Urinary bladder (tissue), 3 donors: ENCODE measurements at regions not wholly inside any gene's neighbourhood (a gene's known extent, or its start where the extent isn't known, plus 50 kb on each side); places are given as distances from the start of the nearest gene placed in this dataset.
A peak's percentile ranks its signal among the peaks of the same experiment; 100 is the strongest.

Experiments
- DNase-seq: peaks from one replicate; pipeline ENCODE4 v3.0.0-alpha.2; 2015; ENCODE audit errors: extremely low spot score
- H3K27ac ChIP-seq: one replicate; pipeline ENCODE4 v1.5.1; 2013; ENCODE audit warnings: low read depth, mild to moderate bottlenecking, moderate library complexity
- H3K36me3 ChIP-seq: one replicate; pipeline ENCODE4 v1.6.1; 2013; ENCODE audit warnings: mild to moderate bottlenecking, moderate library complexity; ENCODE audit not compliant: insufficient read depth
- H3K4me1 ChIP-seq: one replicate; pipeline ENCODE4 v1.6.1; 2013; ENCODE audit warnings: mild to moderate bottlenecking, moderate library complexity; ENCODE audit not compliant: insufficient read depth
- H3K4me3 ChIP-seq: one replicate; pipeline ENCODE4 v1.5.1; 2013; ENCODE audit warnings: low read depth, low read length
- WGBS: extraction: QIAGEN DNeasy Blood & Tissue Kit; methylation state at CpG from one replicate; pipeline ENCODE4 v1.1.7; 2013; 5-methylcytosine and 5-hydroxymethylcytosine counted together
- donor health status: healthy with polysubstance abuse.
- donor health status: healthy.

DNA sequence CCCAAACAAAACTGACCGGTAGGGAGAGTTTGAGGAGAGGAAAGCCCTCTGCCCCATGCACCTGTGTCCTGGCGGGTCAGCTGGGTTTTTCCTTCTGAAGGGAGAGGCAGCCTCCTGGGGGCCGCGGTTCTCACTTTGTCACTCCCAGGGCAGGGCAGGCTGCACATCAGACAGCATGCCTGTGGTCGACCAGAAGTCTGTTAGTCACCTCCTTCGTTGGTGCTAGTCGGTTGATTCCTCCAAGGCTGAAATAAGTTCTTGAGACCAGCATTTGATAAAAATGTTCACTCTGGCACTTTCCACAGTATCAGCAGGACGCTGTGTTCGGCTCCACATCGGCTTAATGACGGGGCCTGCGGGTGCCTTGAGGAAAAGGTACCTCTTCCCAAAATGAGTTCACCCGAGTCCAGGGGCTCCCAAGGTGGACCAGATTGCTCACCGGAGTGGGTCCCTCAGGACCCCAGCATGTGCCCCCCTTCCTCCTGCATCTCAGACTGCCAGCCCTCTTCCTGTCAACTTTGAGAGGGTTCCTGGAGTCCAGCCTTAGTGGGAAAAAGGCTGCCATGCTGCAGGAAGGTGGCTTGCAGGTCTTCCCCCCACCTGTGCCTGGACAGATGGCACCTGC lies 373.7 kb upstream of the B3GAT1 start:
- no peaks in the 10 kb centered on the region for H3K4me1 ChIP-seq
- H3K27ac ChIP-seq = no peak overlapping the region
- H3K36me3 ChIP-seq = no peaks in the 10 kb centered on the region
- DNase-seq = no peak
- no peak overlapping the region for H3K4me3 ChIP-seq
- WGBS = 91% methylated on average over 14 of the region's 14 CpGs

DNA sequence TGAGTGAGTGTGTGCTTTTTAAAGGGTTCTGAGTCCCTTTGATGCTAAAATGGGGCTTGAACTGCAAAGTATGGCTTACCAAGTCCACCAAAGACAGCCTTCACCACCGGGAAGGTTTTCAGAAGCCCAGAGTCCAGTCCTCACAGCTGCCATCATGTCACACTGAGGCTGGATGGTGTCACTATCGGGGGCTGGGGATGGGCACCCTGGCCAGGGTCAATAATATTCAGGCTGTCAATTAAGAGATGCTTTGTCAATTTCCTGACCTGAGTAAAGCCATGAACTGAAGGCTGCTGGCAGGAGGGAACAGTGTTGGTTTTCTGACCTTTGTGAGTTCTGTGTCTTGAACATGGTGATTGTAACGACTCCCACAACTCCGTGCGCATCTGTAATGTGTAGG lies 373.0 kb upstream of the B3GAT1 start:
- no peaks in the 10 kb centered on the region for H3K36me3 ChIP-seq
- no peak overlapping the region for H3K4me3 ChIP-seq
- no peak overlapping the region for H3K27ac ChIP-seq
- DNase-seq = no peak
- WGBS = 94% methylated on average over 5 of the region's 5 CpGs
- no peaks in the 10 kb centered on the region for H3K4me1 ChIP-seq

DNA sequence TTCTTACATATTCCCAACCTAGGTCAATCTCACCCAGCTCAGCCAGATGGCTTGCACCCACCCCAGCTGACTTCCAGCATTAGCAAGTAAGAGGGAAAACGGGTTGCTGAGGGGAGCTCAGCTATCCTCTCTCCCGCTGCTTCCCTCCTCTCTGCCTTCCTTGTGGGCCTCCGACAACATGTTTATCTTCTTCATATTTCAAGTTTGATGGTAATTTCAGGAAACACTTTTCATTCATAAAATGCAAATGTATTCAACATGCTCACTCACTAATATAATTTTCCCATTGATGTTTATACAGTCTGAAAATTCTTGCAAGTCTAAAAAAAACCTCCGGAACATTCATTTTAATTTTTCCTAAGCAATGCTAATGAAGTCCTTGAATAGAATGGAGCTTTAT lies 372.5 kb upstream of the B3GAT1 start:
- H3K4me3 ChIP-seq = no peak overlapping the region
- DNase-seq = no peak
- H3K36me3 ChIP-seq = no peaks in the 10 kb centered on the region
- 90% methylated on average over 4 of the region's 4 CpGs for WGBS
- H3K4me1 ChIP-seq = no peaks in the 10 kb centered on the region
- H3K27ac ChIP-seq = no peak overlapping the region

DNA sequence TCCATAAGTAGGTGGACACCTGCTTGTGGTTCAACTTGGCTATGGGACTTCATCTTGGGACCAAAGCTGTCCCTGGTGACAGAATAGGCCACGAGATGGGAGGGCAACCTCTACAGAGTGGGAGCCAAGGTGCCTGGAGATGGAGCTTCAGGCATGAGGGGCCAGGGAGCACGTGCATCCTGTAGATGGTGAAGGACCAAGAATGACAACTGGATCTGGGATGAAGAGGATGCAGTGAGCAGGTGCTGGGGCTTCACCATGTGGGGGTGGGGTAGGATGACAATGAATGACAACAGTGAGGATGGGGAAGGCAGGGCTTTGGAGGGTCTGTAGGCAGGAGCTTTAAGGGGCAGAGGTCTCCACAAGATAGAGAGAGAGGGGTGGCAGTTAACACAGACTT lies 372.0 kb upstream of the B3GAT1 start:
- DNase-seq = no peak
- WGBS = 77% methylated on average over 2 of the region's 2 CpGs
- no peaks in the 10 kb centered on the region for H3K4me1 ChIP-seq
- no peak overlapping the region for H3K4me3 ChIP-seq
- no peak overlapping the region for H3K27ac ChIP-seq
- no peaks in the 10 kb centered on the region for H3K36me3 ChIP-seq

DNA sequence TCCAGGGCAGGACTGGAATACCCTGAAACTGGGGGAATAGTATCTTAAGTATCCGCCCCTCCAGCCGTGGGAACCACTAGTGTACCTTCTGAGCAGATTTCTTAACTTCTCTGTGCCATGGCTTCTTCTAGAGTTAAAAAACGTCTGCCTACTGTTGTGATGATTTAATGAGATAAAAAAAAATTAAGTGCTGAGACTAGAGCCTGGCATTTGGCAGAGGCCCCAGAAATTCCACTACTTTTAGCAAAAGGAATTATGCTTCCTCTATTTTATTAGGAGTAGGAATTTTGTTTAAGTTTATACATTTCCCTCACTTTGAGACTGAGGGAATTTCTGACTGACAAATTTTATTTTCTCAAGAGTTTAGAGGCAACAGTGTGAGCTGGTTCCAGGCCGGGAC lies 371.2 kb upstream of the B3GAT1 start:
- no peak overlapping the region for H3K4me3 ChIP-seq
- H3K36me3 ChIP-seq = no peaks in the 10 kb centered on the region
- H3K27ac ChIP-seq = no peak overlapping the region
- no peak for DNase-seq
- H3K4me1 ChIP-seq = no peaks in the 10 kb centered on the region
- 49% methylated on average over 4 of the region's 4 CpGs for WGBS

DNA sequence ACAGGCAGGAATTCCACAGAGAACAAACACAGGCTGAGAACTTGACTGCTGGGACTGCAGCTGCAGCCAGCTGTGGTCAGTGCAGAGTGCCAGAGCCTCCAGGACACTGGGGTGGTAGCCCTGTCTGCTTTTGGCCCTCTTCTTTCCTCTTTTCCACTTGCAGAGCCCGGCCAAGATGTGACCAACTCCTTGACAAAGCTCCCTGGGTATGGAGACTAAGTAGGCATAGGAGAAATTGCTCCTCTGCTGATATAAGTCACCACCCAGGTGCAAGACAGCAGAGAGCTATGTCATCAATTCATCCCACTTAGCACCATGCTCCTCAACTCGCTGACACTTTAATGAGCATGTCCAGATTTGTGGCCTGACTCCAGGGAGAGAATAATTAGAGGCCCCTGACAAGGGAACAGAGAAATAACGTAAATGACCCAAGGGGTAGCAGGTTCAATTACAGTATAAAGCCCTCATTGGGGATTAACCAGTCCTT lies 369.4 kb upstream of the B3GAT1 start:
- H3K4me1 ChIP-seq = no peaks in the 10 kb centered on the region
- no peak overlapping the region for H3K4me3 ChIP-seq
- H3K27ac ChIP-seq = no peak overlapping the region
- H3K36me3 ChIP-seq = no peaks in the 10 kb centered on the region
- DNase-seq = no peak
- WGBS = 57% methylated on average over 3 of the region's 3 CpGs

DNA sequence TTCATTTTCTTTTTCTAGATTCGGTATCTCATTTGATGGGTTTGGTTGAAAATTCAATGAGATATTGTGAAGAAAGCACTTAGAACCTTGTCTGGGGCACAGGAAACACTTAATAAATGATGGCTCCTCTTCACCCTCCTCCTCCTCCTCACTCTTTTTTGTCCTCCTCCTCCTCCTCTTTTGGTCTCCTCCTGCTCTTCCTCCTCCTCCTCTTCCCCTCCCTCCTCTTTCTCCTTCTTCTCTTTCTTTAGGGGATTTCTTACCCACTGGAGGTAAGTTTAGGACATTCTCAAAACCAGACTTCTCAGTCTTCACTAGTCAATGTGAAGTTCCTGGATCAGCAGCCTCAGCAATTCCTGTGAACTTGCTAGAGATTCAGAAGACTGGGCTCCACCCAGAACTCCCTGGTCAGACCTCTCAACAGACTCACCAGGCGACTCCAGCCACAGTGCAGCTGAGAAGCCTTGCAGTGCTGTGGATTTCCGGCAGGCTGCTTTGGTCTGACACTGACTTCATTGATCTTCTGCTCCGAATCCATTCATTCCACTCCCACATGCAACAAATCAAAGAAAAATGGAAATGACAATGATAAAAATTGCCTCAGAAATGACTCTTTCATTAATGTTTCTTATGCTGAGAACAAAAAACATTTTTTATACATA lies 368.6 kb upstream of the B3GAT1 start:
- 59% methylated on average over 4 of the region's 4 CpGs for WGBS
- Histone ChIP-seq H3K36me3 (no peaks in the 10 kb centered on the region), H3K4me3 (no peak overlapping the region), H3K27ac (no peak overlapping the region), H3K4me1 (no peaks in the 10 kb centered on the region)
- no peak for DNase-seq

DNA sequence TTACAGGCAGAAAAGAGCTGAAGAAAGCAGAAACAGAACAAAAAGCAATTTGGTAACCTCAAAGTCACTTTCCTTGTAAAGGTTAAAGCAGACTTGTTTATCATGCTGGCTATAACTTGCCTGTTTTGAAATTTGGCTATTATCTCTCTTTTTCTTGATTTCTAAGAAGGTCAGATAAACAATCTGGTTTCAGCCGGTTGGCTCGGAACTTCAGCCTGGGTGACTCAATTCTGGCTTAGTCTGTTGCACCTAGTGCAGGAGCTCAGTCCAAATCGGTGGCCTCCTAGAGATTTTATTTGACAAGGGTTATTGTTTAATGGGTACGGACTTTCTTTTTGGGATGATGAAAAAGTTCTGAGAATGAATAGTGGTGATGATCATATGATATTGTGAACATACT lies 367.1 kb upstream of the B3GAT1 start:
- H3K4me3 ChIP-seq = no peak overlapping the region
- WGBS = 41% methylated on average over 4 of the region's 4 CpGs
- no peak for DNase-seq
- no peaks in the 10 kb centered on the region for H3K36me3 ChIP-seq
- no peak overlapping the region for H3K27ac ChIP-seq
- H3K4me1 ChIP-seq = no peaks in the 10 kb centered on the region

DNA sequence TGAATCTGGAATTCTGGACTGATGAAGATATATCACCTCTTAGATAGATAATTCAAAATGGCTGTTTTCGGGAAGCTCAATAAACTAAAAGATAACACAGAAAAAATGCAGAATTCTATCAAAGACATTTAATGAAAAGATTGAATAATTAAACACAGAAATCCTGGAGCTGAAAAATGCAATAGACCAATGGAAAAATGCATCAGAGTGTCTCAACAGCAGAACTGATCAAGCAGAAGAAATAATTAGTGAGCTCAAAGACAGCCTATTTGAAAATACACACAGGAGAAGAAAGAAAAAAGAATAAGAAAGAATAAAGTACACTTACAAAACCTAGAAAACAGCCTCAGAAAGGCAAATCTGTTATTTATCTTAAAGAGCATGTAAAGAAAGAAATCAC lies 356.4 kb upstream of the B3GAT1 start:
- 93% methylated on average over 1 of the region's 1 CpG for whole genome bisulfite sequencing
- H3K27ac ChIP-seq = no peak overlapping the region
- DNase-seq = no peak
- H3K4me3 ChIP-seq = no peak overlapping the region
- no peaks in the 10 kb centered on the region for H3K36me3 ChIP-seq
- no peaks in the 10 kb centered on the region for H3K4me1 ChIP-seq

DNA sequence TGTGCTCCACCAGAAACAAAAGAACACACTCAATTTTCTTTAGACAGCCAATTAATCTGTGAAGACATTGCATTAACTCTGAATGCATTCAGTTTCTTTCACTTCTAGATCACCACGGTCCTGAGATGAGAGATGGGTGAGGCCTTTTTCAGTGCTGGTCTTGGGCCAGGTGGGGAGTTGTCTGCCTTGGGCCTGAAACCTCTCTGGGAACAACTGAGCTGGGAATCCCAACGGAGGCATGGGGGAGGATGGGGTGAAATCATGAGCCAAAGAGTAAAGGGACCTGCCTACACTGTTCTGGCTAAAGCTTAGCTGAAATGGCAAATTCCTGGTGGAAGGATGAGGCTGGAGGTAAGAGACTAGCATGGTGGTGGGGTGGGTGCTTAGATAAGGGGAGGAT lies 353.5 kb upstream of the B3GAT1 start:
- H3K4me1 ChIP-seq = no peaks in the 10 kb centered on the region
- no peaks in the 10 kb centered on the region for H3K36me3 ChIP-seq
- WGBS = 74% methylated on average over 2 of the region's 2 CpGs
- no peak overlapping the region for H3K27ac ChIP-seq
- no peak overlapping the region for H3K4me3 ChIP-seq
- no peak for DNase-seq

DNA sequence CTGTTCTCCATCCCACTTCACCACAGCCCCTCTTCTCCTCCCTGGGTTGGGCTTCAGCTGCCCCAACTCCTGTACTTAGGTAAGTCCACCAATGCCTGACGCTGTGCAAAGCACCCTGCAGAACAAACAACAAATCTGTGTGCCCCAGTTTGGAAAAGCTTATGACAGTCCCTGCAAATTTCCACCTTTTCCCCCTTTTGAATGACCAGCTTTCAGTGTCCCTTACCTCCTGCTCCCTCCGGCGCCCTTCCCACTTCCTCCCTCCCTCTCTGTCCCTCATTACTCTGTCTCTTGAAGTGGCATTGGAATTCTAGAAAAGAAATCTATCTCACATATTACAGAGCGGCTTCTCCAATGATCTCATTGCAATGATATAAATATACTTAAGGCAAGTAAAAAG lies 352.9 kb upstream of the B3GAT1 start:
- Histone ChIP-seq H3K4me3 (no peak overlapping the region), H3K27ac (no peak overlapping the region), H3K36me3 (no peaks in the 10 kb centered on the region), H3K4me1 (no peaks in the 10 kb centered on the region)
- DNase-seq = no peak
- 65% methylated on average over 4 of the region's 4 CpGs for WGBS

DNA sequence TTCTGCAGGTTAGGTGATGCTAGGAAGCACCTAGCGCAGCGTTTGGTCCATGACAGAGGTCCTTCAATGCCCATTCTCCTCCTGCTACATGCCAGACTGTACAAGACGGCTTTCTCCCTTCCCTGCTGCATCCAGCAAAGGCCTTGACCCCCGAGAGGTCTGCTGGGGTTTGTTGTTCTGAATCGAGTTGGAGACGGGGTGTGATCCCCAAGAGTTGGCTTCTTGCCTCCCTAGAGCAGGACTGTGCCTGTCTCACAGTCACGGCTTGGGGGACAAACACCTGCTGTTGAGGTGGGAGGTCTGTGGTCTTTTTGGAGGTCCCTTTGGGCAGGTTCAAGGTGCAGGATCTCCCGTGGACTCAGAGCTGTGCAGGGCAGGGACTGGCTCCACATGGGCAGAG lies 352.3 kb upstream of the B3GAT1 start:
- Histone ChIP-seq H3K36me3 (no peaks in the 10 kb centered on the region), H3K27ac (no peak overlapping the region), H3K4me3 (no peak overlapping the region), H3K4me1 (no peaks in the 10 kb centered on the region)
- DNase-seq = no peak
- WGBS = 86% methylated on average over 8 of the region's 8 CpGs

DNA sequence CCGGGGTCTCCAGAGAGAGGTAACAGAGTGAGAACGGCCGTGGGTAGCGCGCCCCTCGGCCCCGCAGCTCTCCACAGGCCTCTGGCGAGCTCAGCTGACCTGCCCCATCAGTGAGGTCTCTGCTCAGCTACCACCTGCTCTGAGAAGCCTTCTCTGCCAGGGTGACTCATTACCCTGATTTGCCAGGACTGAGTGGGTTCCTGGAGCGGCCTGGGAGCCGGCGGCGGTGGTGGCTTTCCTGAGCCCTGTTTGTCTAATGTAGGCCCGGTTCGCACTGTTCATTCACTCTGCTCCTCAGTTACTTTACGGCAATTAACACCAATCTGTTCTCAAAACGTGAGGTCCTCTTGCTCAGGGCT lies 351.0 kb upstream of the B3GAT1 start:
- no peaks in the 10 kb centered on the region for H3K36me3 ChIP-seq
- no peak overlapping the region for H3K27ac ChIP-seq
- no peaks in the 10 kb centered on the region for H3K4me1 ChIP-seq
- H3K4me3 ChIP-seq = no peak overlapping the region
- DNase-seq = no peak
- WGBS = 91% methylated on average over 16 of the region's 16 CpGs

DNA sequence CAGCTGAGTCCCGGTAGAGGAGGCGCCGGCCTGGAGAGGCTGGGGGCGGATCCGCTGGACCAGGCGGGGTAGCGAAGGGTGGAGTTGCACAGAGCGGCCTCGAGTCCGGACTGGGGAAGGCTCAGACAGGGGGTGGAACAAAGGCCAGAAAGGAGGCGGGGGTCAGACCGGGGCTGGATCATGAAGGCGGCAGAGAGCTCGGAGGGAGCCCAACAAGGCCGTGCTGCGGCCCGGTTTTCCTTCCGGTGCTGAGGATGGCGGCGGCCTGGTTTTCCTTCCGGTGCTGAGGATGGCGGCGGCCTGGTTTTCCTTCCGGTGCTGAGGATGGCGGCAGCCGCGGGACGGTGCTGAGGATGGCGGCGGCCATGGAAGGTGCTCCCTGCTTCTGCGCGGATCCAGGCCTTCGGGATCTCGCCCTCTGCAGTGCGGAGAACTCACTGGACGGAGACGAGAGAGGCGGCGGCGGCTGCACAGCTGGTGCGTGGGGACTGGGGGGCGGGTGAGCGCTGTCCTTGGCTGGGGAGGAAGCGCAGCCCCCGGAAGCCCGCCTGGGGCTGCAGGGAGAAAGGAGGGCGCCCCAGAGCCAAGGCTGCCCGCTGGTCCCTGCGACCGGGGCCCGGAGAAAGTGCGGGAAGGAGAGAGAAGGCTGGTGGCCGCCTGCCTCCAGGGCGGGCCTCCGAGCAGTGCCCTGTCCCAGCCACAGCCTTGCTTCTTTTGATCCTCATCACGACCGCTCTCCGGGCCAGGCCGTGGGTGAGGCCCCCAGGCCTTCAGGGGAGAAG lies 350.4 kb upstream of the B3GAT1 start:
- H3K4me3 ChIP-seq = peak overlapping the region; percentile 29

More for the DNA sequence above, 350.4 kb upstream of the B3GAT1 start:
- H3K4me1 ChIP-seq = no peaks in the 10 kb centered on the region
- no peak for DNase-seq
- H3K27ac ChIP-seq = no peak overlapping the region
- 73% methylated on average over 59 of the region's 59 CpGs for WGBS
- no peaks in the 10 kb centered on the region for H3K36me3 ChIP-seq
